HEK293 (cell line): ENCODE measurements at regions not wholly inside any gene's neighbourhood (a gene's known extent, or its start where the extent isn't known, plus 50 kb on each side); places are given as distances from the start of the nearest gene placed in this dataset.

Experiments used
- CTCF ChIP-seq: fragments of 450-650 bp; formaldehyde crosslinking; IDR thresholded peaks from 2 replicates; pipeline ENCODE4 v1.5.1; 2016; ENCODE audit warnings: missing biosample characterization, missing genetic modification characterization
- HOXA7 ChIP-seq: sonication (generic); formaldehyde crosslinking; IDR thresholded peaks from 2 replicates; pipeline ENCODE4 v1.8.1; 2022; ENCODE audit warnings: missing genetic modification reagents, borderline replicate concordance
- ZBTB7A ChIP-seq: fragments of 450-650 bp; formaldehyde crosslinking; IDR thresholded peaks from 2 replicates; pipeline ENCODE4 v1.5.1; 2016; ENCODE audit warnings: low read depth, missing biosample characterization, missing genetic modification characterization
- ZNF501 ChIP-seq: fragments of 450-650 bp; formaldehyde crosslinking; IDR thresholded peaks from 2 replicates; pipeline ENCODE4 v1.5.1; 2016; ENCODE audit warnings: missing biosample characterization, missing genetic modification characterization
- ZNF510 ChIP-seq: fragments of 450-650 bp; formaldehyde crosslinking; IDR thresholded peaks from 2 replicates; pipeline ENCODE4 v1.5.1; 2018; ENCODE audit warnings: mild to moderate bottlenecking, missing genetic modification characterization, missing biosample characterization; ENCODE audit not compliant: insufficient replicate concordance

- TF ChIP-seq ZNF501 (tag by site-specific recombination) = no peak
- no peak for TF ChIP-seq ZBTB7A
- no peak for TF ChIP-seq CTCF
- TF ChIP-seq ZNF510 = no peak
- TF ChIP-seq HOXA7 (CRISPR knock-in tag) = no peak
Measured at GRCh38 chr7:155169498-155170065, 99.5 kb downstream of the HTR5A start.
